ENCODE measurements at regions not wholly inside any gene's neighbourhood (a gene's known extent, or its start where the extent isn't known, plus 50 kb on each side); places are given as distances from the start of the nearest gene placed in this dataset.

- dilution Hi-C loops (cut with MboI; ENCODE audit: extremely low pct_ligation_motif_present, low sequenced_read_pairs): no loop called here
Observed at GRCh38 chr18:57943723-57944122, 100.3 kb upstream of the NEDD4L start.

GRCh38 chr18:57942493-57942892 lies 101.5 kb upstream of the NEDD4L start:
- no peak overlapping the region for H2AFZ ChIP-seq (ENCODE audit: low read depth, low read length)
- H3K4me3 ChIP-seq (replicated peaks in 1 of 3; ENCODE audit: insufficient read depth in 1 of 3, low read depth in 1 of 3, low read length in 3 of 3): no peak overlapping the region
- no peaks in the 10 kb centered on the region for H3K9me1 ChIP-seq (replicated peaks; ENCODE audit: control insufficient read depth, extremely low read depth, insufficient read depth, low read length)
- no peak overlapping the region for H3K4me2 ChIP-seq (ENCODE audit: insufficient read depth, low read length)
- H3K9ac ChIP-seq (replicated peaks; ENCODE audit: extremely low read depth, insufficient read depth, low read length): no peak overlapping the region
- no peaks in the 10 kb centered on the region for H3K36me3 ChIP-seq (ENCODE audit: control insufficient read depth in 2 of 2, extremely low read depth in 1 of 2, insufficient read depth in 2 of 2, low read length in 2 of 2)
- no peaks in the 10 kb centered on the region for H3K4me1 ChIP-seq (ENCODE audit: control insufficient read depth, extremely low read depth, insufficient read depth, low read length)
- H3K79me2 ChIP-seq (ENCODE audit: control insufficient read depth, insufficient read depth, low read length): no peaks in the 10 kb centered on the region
- intact Hi-C loops (cut with micrococcal nuclease): no loop called here
- H3K9me3 ChIP-seq (replicated peaks; ENCODE audit: control insufficient read depth, insufficient read depth, low read length): no peaks in the 10 kb centered on the region
- no peak overlapping the region for H3K27ac ChIP-seq (ENCODE audit: insufficient read depth, low read depth, low read length)
- ChIA-PET CTCF (interaction anchor here (0.6 to 1.1 kb wide), 3 partner anchors 17 to 391 kb away, joined by 3 to 4 read pairs (median 3); no protein-coding TSS in a partner anchor), POLR2A (no interaction called here)
- no peak for TF ChIP-seq GATA2 (IDR thresholded peaks at IDR 0.05; ENCODE audit: insufficient read depth, insufficient read length, low read depth, low read length)
- no peak for TF ChIP-seq CTCF (IDR thresholded peaks at IDR 0.05; ENCODE audit: extremely low read depth in 1 of 2, insufficient read depth in 1 of 2, low read depth in 1 of 2, low read length in 2 of 2)
- TF ChIP-seq EZH2 (IDR thresholded peaks at IDR 0.05; ENCODE audit: borderline replicate concordance, low read depth, low read length, severe bottlenecking): no peak
- no peak for TF ChIP-seq FOS (IDR thresholded peaks at IDR 0.05; ENCODE audit: borderline replicate concordance, insufficient read depth, low read length)
- no peak for TF ChIP-seq MYC (IDR thresholded peaks at IDR 0.05; ENCODE audit: low read depth, low read length)
- no peak for TF ChIP-seq POLR2A (IDR thresholded peaks at IDR 0.05; ENCODE audit: low read depth, low read length)
- no peak for TF ChIP-seq POLR2AphosphoS5 (IDR thresholded peaks at IDR 0.05; ENCODE audit: insufficient read depth, low read depth, low read length)
- no peak for TF ChIP-seq JUN (IDR thresholded peaks at IDR 0.05; ENCODE audit: borderline replicate concordance, insufficient read depth, insufficient read length, low read depth)
- TF ChIP-seq MAX (IDR thresholded peaks at IDR 0.05; ENCODE audit: insufficient read depth, insufficient read length): no peak
- dilution Hi-C loops (cut with MboI; ENCODE audit: extremely low pct_ligation_motif_present, low sequenced_read_pairs): no loop called here
- DNase-seq (ENCODE audit: low read depth, low spot score): no peak
- BruUV-seq (replicated peaks): no TSS peak
- peaks cover 0 to 2% of the 10 kb centered on the region in 2 experiments for H3K27me3 ChIP-seq (ENCODE audit: control insufficient read depth in 2 of 2, insufficient read depth in 2 of 2, low read length in 2 of 2)
- FAIRE-seq: no peak
- no peaks in the 10 kb centered on the region for H4K20me1 ChIP-seq (replicated peaks; ENCODE audit: control insufficient read depth, extremely low read depth, insufficient read depth, low read length)

More at GRCh38 chr18:57943723-57944122, 100.3 kb upstream of the NEDD4L start:
- H3K4me1 ChIP-seq (ENCODE audit: control insufficient read depth, extremely low read depth, insufficient read depth, low read length): no peaks in the 10 kb centered on the region
- no peaks in the 10 kb centered on the region for H3K79me2 ChIP-seq (ENCODE audit: control insufficient read depth, insufficient read depth, low read length)
- BruUV-seq (replicated peaks): no TSS peak
- POLR2A ChIA-PET: no interaction called here
- DNase-seq (ENCODE audit: low read depth, low spot score): no peak
- H3K27me3 ChIP-seq (ENCODE audit: control insufficient read depth in 2 of 2, insufficient read depth in 2 of 2, low read length in 2 of 2): peaks cover 0 to 2% of the 10 kb centered on the region in 2 experiments
- no peak overlapping the region for H3K9ac ChIP-seq (replicated peaks; ENCODE audit: extremely low read depth, insufficient read depth, low read length)
- H3K27ac ChIP-seq (ENCODE audit: insufficient read depth, low read depth, low read length): no peak overlapping the region
- H4K20me1 ChIP-seq (replicated peaks; ENCODE audit: control insufficient read depth, extremely low read depth, insufficient read depth, low read length): no peaks in the 10 kb centered on the region
- H3K9me3 ChIP-seq (replicated peaks; ENCODE audit: control insufficient read depth, insufficient read depth, low read length): no peaks in the 10 kb centered on the region
- no peaks in the 10 kb centered on the region for H3K36me3 ChIP-seq (ENCODE audit: control insufficient read depth in 2 of 2, extremely low read depth in 1 of 2, insufficient read depth in 2 of 2, low read length in 2 of 2)
- no peaks in the 10 kb centered on the region for H3K9me1 ChIP-seq (replicated peaks; ENCODE audit: control insufficient read depth, extremely low read depth, insufficient read depth, low read length)
- H3K4me2 ChIP-seq (ENCODE audit: insufficient read depth, low read length): no peak overlapping the region
- no peak overlapping the region for H3K4me3 ChIP-seq (replicated peaks in 1 of 3; ENCODE audit: insufficient read depth in 1 of 3, low read depth in 1 of 3, low read length in 3 of 3)
- intact Hi-C loops (cut with micrococcal nuclease): no loop called here
- TF ChIP-seq FOS (IDR thresholded peaks at IDR 0.05; ENCODE audit: borderline replicate concordance, insufficient read depth, low read length): peak; percentile 47
- TF ChIP-seq CTCF (IDR thresholded peaks at IDR 0.05; ENCODE audit: extremely low read depth in 1 of 2, insufficient read depth in 1 of 2, low read depth in 1 of 2, low read length in 2 of 2): no peak
- no peak for FAIRE-seq
- H2AFZ ChIP-seq (ENCODE audit: low read depth, low read length): no peak overlapping the region
- CTCF ChIA-PET: interaction anchor here (1.1 to 2.3 kb wide), 2 partner anchors 11 to 62 kb away, joined by 4 to 5 read pairs; no protein-coding TSS in a partner anchor

Data from endothelial cell of umbilical vein (primary cell).